Right lobe of liver (tissue), 4 donors: ENCODE measurements at regions not wholly inside any gene's neighbourhood (a gene's known extent, or its start where the extent isn't known, plus 50 kb on each side); places are given as distances from the start of the nearest gene placed in this dataset.
A peak's percentile ranks its signal among the peaks of the same experiment; 100 is the strongest.
"Not testable (repeated sequence)": the region's sequence is repeated elsewhere in the genome, so short reads cannot be mapped to it uniquely, and the experiment has no call there.

Source experiments
- POLR2A ChIP-seq: fragments of 450-650 bp; IDR thresholded peaks from one replicate; pipeline ENCODE4 v1.6.1; 2017; ENCODE audit warnings: antibody characterized with exemption, mild to moderate bottlenecking
- TF ChIP-seq, protein P1 (sequence below), 4 donors: fragments of 200-600 bp in 3 of 4; fragments of 450-650 bp in 1 of 4; IDR thresholded peaks; one replicate each; pipeline versions ENCODE4 v1.5.1 to v1.8.0; 2016 to 2022; ENCODE audit warnings: antibody characterized with exemption in 4 of 4, mild to moderate bottlenecking in 2 of 4
- donor health status: DM: no; HTN: no; CAD: no.
- donor health status: DM: no; HTN: no; CAD: no.
- donor health status: DM: no; HTN: yes; CAD: no.

DNA sequence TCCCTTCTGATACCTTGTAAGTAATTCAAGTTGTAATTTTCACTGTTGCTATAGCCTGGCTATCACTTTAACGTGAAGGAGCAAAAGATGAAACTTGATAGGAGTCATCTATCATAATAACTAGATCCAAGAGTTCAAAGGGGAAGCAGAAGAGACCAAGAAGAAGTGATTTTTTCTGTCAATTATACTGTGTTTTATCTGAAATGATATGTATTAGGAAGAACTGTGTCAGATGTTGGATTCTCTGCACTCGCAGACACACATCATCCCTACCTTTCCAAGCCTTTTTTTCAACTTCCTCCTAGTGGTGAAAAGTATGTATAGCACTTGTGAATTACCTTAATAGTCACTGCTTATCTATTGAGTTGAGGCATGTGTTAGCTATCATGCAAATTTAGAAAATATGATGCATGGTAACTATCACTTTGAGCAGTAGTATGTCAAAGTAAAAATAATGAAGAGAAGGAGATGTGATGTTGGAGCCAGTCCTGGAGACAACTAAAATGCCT, 864.2 kb downstream of the PRIM2 start:
- TF ChIP-seq, protein P1, sequence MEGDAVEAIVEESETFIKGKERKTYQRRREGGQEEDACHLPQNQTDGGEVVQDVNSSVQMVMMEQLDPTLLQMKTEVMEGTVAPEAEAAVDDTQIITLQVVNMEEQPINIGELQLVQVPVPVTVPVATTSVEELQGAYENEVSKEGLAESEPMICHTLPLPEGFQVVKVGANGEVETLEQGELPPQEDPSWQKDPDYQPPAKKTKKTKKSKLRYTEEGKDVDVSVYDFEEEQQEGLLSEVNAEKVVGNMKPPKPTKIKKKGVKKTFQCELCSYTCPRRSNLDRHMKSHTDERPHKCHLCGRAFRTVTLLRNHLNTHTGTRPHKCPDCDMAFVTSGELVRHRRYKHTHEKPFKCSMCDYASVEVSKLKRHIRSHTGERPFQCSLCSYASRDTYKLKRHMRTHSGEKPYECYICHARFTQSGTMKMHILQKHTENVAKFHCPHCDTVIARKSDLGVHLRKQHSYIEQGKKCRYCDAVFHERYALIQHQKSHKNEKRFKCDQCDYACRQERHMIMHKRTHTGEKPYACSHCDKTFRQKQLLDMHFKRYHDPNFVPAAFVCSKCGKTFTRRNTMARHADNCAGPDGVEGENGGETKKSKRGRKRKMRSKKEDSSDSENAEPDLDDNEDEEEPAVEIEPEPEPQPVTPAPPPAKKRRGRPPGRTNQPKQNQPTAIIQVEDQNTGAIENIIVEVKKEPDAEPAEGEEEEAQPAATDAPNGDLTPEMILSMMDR (IDR thresholded peaks at IDR 0.05) = peak in 1 of 4 donors; percentile 11
- TF ChIP-seq POLR2A = not testable (repeated sequence)
